ENCODE measurements at regions not wholly inside any gene's neighbourhood (a gene's known extent, or its start where the extent isn't known, plus 50 kb on each side); places are given as distances from the start of the nearest gene placed in this dataset.
A peak's percentile ranks its signal among the peaks of the same experiment; 100 is the strongest.

GRCh38 chr2:42907835-42908234, 115.5 kb upstream of the HAAO start:
- no peak overlapping the region for H3K27ac Mint-ChIP-seq (ENCODE audit: unreplicated experiment)

GRCh38 chr2:42906557-42907411, 114.4 kb upstream of the HAAO start:
- Mint-ChIP-seq H3K9me3 (ENCODE audit: low read depth) (no peaks in the 10 kb centered on the region), H3K4me3 (ENCODE audit: unreplicated experiment) (peak overlapping the region; percentile 33), H3K27ac (ENCODE audit: unreplicated experiment) (peak overlapping the region; percentile 90), H3K27me3 (ENCODE audit: low read depth) (no peaks in the 10 kb centered on the region), H3K4me1 (ENCODE audit: low read depth) (peaks cover 53% of the 10 kb centered on the region), H3K36me3 (ENCODE audit: low read depth) (no peaks in the 10 kb centered on the region)
- no peak for TF ChIP-seq CTCF (IDR thresholded peaks at IDR 0.05)
- DNase-seq (ENCODE audit: low spot score), result no peak

More at GRCh38 chr2:42907835-42908234, 115.5 kb upstream of the HAAO start:
- Mint-ChIP-seq H3K27me3 (ENCODE audit: low read depth) (no peaks in the 10 kb centered on the region), H3K36me3 (ENCODE audit: low read depth) (no peaks in the 10 kb centered on the region), H3K4me1 (ENCODE audit: low read depth) (peaks cover 53% of the 10 kb centered on the region), H3K4me3 (ENCODE audit: unreplicated experiment) (no peak overlapping the region), H3K9me3 (ENCODE audit: low read depth) (no peaks in the 10 kb centered on the region)
- no peak for TF ChIP-seq CTCF (IDR thresholded peaks at IDR 0.05)
- DNase-seq (ENCODE audit: low spot score), result no peak

- TF ChIP-seq CTCF (IDR thresholded peaks at IDR 0.05), result no peak
- Mint-ChIP-seq H3K36me3 (ENCODE audit: low read depth) (no peaks in the 10 kb centered on the region), H3K9me3 (ENCODE audit: low read depth) (no peaks in the 10 kb centered on the region), H3K4me1 (ENCODE audit: low read depth) (peaks cover 59% of the 10 kb centered on the region), H3K27me3 (ENCODE audit: low read depth) (no peaks in the 10 kb centered on the region), H3K4me3 (ENCODE audit: unreplicated experiment) (no peak overlapping the region), H3K27ac (ENCODE audit: unreplicated experiment) (peak overlapping the region; percentile 90)
- no peak for DNase-seq (ENCODE audit: low spot score)
These were observed 113.8 kb upstream of the HAAO start for GRCh38 chr2:42906111-42906556.

- no peak for DNase-seq (ENCODE audit: low spot score)
- TF ChIP-seq CTCF (IDR thresholded peaks at IDR 0.05), result peak; percentile 54
- H3K4me3 Mint-ChIP-seq (ENCODE audit: unreplicated experiment), result no peak overlapping the region
These were observed 113.1 kb upstream of the HAAO start for GRCh38 chr2:42905341-42906110.

GRCh38 chr2:42904576-42904876, 112.1 kb upstream of the HAAO start:
- Mint-ChIP-seq H3K9me3 (ENCODE audit: low read depth) (no peaks in the 10 kb centered on the region), H3K4me3 (ENCODE audit: unreplicated experiment) (no peak overlapping the region), H3K36me3 (ENCODE audit: low read depth) (no peaks in the 10 kb centered on the region), H3K27ac (ENCODE audit: unreplicated experiment) (no peak overlapping the region), H3K4me1 (ENCODE audit: low read depth) (peaks cover 57% of the 10 kb centered on the region), H3K27me3 (ENCODE audit: low read depth) (no peaks in the 10 kb centered on the region)
- TF ChIP-seq CTCF (IDR thresholded peaks at IDR 0.05), result no peak
- no peak for DNase-seq (ENCODE audit: low spot score)

More at GRCh38 chr2:42905341-42906110, 113.1 kb upstream of the HAAO start:
- Mint-ChIP-seq H3K4me1 (ENCODE audit: low read depth) (peaks cover 61% of the 10 kb centered on the region), H3K9me3 (ENCODE audit: low read depth) (no peaks in the 10 kb centered on the region), H3K27ac (ENCODE audit: unreplicated experiment) (no peak overlapping the region), H3K36me3 (ENCODE audit: low read depth) (no peaks in the 10 kb centered on the region), H3K27me3 (ENCODE audit: low read depth) (no peaks in the 10 kb centered on the region)
